HG02763 (cell line): ENCODE measurements at regions not wholly inside any gene's neighbourhood (a gene's known extent, or its start where the extent isn't known, plus 50 kb on each side); places are given as distances from the start of the nearest gene placed in this dataset.

Experiments used
- ATAC-seq: cut with Tn5 transposase; IDR thresholded peaks from one replicate; pipeline ENCODE4 v1.9.1; 2021; ENCODE audit warnings: mild to moderate bottlenecking, moderate library complexity; ENCODE audit not compliant: unreplicated experiment

DNA sequence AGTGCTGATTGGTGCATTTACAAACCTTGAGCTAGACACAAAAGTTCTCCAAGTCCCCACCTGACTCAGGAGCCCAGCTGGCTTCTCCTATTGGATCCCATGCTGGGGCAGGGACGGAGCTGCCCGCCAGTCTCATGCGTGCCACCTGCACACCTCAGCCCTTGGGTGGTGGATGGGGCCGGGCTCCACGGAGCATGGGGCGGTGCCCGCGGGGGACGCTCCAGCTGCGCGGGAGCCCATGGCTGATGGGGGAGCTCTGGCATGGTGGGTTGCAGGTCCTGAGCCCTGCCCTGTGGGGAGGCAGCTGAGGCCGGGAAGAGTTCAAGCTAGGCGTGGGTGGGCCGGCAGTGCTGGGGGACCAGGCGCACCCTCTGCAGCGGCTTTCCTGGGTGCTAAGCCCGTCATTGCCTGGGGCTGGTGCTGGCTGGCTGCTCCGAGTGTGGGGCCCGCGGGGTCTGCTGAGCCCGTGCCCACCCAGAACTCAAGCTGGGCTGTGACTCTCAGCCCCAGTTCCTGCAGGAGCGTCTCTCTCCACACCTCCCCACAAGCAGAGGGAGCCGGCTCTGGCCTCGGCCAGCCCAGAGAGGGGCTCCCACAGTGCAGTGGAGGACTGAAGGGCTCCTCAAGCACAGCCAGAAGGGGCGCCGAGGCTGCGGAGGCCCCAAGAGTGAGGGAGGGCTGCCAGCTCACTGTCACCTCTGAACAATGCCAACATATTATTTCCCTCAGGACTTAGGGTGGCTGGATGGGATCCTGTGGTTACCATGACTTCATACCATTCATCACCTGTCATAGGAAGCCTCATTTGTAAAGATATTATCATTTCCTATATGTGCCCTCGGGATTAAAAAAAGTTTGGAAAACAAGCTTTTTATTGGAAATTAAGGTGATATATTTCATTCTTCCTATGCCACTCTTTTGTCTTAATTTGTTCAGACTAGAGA lies 688.7 kb downstream of the ETS1 start:
- ATAC-seq = no peak

DNA sequence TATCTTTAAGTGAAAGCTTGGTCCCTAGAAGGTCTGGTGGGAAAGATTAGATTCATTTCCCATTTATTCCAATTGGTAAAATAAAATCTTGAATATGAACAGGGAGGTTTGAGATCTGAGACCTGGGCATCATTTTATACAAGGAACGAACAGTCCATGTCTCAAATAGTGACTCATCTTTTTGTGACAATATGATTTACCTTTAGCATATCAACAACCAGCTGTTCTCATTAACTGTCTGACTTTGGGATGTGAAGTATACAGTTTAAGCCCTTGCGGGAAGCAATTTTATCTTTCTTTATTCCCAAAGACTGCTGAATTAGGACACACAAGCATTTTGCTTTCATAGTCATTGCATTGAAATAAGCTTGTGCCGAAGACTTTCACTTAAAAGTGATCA lies 691.6 kb downstream of the ETS1 start:
- ATAC-seq = no peak

DNA sequence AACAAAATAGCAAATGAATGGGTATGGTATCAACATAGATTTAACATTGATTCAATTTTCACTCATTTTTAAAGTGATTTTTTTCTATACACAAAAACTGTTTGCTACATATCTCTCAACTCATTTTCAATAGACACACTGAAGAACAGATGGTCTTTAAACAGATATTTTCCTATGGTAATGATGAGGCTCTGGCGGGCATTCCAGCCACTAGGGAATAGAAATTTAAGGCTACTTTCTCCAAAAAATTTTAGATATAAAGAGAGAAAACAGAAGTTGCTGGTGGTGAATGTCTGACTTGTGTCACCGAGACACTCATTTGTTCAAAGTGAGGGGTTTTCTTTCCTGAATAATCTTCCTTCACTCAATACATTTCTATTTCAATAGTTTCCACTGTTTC lies 693.0 kb downstream of the ETS1 start:
- no peak for ATAC-seq

DNA sequence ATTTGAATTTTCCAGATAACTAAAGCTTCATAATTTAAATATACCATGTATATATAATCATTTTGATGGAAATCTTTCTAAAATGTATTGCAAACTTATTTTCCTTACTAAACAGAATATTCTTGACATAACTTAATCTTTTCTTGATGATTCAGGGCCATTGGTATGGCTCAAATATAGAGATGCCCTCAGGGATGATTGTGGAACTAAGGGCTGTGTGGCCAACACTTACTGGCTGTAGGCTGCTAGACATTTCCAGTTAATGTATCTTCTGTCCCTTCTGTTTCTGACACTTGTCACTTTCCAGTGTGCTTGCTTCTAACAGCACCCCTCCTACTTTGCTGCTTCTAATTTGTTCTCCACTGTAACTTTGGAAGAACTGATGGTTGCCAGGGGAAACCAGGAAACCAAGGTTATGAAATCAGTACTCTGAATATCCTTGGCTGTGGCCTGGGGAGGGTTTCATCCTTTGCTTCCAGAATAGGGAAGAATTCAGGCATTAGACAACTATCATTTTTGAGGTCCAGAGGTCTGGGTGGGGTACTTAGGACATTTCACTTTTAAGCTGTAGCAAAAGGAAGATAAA lies 697.2 kb downstream of the ETS1 start:
- ATAC-seq = no peak

DNA sequence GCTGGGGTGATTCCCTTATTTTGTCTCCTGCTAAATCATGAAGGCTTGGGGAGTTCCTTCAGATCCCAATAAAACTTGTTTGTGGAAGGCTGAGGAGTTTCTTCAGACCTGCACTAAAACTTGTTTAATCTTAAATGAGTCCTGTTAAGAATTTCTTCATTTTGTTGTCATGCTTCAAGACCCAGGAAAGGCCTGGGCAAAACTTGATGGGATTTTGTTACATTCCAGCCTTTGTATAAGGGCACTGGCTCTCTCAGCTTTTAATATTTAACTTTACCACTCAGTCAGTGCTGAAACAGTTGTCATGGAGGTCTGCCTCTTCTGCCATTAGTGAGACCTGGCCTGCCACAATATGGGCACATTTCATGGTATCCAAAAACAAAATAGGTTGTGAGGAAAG lies 699.0 kb downstream of the ETS1 start:
- no peak for ATAC-seq

DNA sequence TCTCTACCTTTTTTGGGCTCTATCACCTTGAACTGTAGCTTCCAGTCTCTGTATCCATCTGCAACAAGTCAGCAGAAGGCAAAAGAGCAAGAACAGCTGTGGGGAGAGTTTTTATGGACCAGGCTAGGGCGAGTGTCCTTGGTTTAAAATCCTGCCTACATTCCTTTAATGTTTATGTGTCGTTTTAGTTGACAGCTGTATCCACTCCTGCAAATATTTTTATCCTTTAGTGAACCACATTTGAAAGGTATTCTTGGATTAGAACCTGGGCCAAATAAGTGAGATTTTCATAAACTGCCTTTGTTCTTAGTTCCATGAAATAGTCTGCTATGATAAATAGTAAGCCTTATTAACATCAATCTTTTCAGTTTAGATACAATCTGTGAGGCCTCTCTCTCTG lies 712.2 kb downstream of the ETS1 start:
- no peak for ATAC-seq

DNA sequence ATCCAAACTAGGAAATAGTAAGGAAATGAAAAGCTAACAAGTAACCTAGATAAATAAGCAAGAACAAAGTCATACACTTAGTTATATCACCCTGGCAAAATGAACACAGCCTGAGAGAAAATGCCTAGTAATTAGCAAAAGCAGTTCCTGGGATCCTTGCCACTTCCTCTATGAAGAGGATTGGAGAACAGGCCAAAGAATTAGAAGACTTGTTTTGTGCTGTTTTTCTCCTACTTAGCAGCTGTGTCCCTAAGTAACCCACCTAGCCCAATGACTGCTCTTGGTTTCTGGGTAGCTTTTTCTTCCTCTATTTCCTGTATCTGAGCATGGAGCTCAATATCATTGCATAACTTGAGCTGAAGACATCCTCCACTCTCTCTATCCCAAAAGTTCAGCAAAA lies 713.9 kb downstream of the ETS1 start:
- no peak for ATAC-seq

DNA sequence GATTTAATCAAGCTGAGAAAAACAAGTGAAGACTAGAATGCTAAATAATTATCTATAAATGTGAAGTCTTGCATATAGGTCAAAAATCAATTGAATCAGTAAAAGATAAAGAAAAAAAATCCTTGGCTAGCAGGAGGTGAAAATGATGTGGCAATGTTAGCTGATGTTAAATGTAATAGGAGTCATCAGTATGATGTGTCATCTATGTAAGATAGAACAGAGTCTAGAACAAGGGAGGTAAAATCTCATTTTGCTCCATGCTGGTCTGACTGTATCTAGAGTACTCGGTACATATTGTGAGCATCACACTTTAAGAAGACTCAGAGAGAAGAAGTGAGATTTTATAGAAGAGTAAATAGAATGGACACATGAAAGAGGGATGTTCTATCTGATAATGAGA lies 721.2 kb downstream of the ETS1 start:
- ATAC-seq = no peak

DNA sequence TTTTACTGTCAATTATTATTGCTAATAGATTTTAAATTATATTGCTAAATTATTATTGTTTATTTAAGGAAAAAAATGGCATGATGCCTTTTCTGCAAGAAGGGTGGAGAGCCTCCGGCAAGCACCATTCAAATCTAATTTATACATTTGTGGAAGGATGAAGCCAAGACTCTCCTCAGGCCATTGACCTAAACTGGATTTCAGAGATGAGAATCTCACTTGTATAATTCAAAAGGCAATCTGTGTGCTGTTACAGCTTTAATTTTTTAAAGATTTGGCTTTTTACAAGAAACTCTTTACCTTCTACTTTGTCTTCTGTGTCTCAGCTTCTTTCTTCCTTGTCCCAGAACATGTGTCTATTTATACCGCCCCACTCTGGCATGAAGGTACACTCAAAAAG lies 722.5 kb downstream of the ETS1 start:
- ATAC-seq = no peak

DNA sequence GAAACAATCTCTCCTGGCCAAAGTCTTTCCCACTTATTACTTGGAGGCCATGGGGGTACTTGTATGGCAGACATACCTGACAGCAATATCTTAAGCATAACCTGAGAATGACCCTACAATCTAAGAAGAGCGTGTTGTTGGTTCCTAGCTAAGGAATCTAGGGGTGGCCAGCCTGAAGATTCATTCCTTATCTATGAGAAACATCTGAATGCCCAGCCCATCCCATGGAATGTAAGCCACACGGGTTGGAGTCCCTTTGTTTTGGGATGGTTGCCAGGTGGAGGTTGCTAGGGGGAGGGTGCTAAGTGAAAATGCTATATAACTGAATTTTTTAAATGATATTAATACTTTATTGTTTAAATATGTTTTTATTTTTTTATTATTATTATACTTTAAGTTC lies 725.0 kb downstream of the ETS1 start:
- no peak for ATAC-seq

DNA sequence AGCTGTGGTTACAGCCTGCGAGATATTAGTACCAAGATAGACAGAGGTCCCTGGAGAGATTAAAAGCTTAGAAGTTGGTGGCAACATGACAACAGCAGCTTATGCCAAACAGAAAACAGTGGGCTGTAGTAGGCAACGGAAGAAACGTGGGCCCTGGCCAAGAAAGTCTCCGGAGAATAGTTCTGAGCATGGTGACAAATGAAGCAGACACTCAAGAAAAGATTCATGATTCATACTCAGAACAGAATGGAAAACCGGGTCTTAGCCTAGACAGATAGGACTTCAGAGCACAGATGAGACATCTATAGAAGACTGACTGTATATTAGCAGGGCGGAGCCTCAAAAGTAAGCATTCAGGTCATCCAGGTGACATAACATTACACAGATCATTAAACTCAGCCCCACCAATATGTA lies 727.4 kb downstream of the ETS1 start:
- no peak for ATAC-seq

DNA sequence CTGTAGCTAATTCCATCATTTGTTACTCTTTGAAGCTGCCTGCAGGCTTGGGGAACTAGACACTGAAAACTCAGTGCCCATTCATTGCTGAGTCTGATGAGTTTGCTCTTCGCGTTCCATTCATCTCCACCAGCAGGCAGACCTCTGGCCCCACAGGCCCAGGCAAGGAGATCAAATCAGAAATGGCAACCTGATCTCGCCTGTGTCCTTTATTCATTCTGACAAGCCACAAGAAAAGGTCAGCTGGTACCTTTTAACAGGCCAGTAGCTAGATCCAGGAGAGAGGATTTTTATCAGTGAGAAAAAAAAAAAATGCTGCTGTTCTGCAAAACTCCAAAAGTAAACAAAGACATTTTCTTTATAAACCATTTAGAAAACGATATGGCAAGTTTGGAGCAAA lies 742.5 kb downstream of the ETS1 start:
- no peak for ATAC-seq

DNA sequence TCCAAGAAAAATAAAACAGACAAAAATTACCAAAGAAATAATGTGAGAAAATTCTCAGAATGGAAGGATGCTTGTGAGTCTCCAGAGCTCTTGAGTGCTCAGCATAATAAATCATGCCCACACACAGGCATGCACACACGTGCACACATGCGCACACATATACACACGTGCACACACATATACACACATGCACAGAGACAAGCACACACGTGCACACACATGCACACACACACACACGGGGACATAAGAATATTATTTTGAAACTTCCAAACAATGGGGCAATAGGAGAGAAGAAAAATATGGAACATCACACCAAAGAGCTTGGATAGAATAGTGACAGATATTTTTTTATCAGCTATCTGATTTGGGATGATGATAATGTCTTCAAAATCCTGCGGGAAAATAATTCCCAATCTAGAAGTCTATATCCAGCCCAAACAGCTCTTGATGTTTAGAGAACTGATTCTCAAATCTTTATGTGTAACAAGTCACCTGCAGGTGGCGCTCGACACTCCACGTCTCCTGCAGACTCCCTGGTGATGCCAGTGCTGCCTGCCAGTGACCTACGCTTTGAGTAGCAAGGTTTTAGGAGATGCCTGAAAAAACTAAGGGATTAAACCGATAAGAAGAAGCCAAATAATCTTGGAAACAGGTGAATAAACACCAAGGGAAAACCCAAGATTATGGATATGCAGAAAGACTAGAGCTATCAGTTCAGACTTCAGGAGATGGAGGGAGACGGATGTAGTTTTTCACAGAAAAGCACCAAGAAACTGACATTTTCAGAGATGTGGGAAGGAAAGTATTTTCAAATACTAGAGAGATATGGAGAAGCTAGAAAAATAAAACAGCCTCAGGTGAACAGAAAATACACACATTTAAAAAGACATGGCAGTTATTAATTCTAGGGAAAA lies 743.6 kb downstream of the ETS1 start:
- ATAC-seq = peak; percentile 72

DNA sequence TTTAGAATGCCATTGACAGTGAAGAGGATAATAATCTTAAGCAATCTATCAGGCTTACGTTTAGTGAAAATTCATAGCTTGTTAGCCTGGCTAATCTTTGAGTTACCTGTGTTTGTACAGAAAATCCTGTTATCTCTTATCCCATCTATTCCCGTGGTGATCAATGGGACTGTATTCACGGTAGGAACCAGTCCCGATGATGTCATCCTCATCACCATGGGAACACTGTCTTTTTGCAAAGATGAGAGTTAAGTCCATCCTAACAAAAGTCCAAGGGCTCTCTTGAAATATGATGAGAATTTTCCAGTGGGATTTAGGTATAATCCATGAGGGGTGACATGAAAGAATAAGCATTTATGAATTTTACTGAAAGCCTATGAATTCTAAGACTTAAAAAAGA lies 762.2 kb downstream of the ETS1 start:
- no peak for ATAC-seq

DNA sequence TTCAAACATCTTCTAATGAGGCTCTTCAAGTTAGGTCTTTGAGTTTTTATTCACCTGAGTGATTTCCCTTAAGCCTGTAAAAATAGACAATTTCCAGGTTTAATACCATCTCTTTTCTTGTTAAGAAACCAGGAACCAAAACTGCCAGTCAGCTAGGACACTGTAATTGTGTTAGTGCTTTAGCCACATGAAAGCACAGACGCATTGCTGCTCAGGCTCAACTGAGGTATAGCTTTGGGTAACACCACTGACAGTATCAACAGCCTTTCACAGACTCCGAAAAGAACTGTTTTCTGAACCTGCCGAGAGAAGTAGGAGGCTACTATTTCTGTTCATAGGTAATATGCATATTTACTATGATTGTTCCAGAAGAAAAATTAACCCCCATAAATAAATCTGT lies 768.7 kb downstream of the ETS1 start:
- ATAC-seq = no peak

DNA sequence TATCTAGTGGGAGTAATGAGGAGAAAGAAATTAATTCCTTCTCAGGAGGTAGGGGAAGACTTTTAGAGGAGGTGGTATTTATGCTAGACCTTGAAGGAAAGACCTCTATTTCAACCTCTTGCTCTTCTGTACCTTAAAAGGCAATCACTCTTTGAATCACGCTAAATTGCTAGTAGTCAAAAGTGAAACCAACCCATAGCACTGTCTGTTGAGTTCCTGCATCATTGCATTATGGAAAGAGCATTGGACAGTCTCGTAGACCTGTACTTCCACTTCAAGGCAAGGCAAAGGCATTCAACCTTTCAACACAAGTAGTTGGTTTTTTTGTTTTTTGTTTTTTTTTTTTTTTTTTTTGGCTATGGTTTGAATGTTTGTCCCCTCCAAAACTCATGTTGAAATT lies 770.4 kb downstream of the ETS1 start:
- ATAC-seq = no peak

DNA sequence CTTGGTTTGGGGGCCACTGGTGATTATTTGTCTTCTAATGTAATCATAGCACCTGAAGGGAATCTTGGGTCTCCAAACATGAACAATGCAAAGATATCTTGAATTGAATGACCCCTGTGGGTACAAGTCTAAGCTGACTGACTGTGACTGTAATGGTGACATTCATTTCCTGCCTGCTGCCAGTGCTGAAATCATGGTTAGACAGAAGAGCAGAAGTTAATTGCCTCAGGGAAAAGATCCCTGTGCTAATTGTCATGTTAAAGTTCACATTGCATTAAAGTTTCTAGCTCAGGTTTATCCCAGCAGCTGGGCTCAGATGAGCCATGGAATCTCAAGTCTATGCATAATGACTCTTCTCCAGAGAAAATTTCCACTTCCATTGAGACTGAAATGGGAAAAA lies 772.0 kb downstream of the ETS1 start:
- no peak for ATAC-seq

DNA sequence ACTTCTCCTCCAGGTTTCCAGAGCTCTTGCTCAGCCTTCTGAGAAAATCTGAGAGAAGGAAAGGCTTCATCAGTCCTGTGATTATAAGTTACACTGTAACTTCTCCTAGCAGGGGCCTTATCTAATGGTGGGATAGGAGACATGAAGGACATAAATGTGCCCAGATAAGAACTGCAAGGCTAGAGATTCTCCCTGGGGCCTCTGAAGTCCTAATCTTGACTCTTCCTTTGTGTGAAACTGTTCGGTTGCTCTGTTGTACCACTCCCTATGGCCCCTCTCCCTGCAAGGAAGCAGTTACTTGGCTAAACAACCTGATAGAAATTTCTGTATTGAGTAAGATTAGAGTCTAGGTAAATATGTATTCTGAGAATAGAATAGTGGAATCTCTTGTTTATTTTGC lies 780.9 kb downstream of the ETS1 start:
- no peak for ATAC-seq

DNA sequence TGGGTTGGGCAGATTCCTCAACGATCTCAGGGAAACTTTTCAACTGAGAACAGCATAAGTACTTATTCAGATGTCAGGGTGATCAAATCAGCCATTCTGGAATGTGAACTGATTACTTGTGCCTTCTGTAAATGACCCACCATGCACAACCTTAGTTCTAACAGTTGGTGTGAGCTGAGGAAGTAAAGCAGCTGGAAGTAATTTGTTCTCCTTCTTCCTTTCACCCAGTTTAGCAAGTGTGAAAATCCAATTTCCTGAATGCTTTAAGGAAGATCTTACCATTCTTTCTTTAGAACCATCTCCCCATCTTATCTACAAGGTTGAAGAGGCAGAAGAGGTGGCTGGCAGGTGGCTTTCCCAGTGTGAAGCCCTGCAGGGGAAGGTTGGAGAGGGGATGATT lies 781.6 kb downstream of the ETS1 start:
- ATAC-seq = no peak

DNA sequence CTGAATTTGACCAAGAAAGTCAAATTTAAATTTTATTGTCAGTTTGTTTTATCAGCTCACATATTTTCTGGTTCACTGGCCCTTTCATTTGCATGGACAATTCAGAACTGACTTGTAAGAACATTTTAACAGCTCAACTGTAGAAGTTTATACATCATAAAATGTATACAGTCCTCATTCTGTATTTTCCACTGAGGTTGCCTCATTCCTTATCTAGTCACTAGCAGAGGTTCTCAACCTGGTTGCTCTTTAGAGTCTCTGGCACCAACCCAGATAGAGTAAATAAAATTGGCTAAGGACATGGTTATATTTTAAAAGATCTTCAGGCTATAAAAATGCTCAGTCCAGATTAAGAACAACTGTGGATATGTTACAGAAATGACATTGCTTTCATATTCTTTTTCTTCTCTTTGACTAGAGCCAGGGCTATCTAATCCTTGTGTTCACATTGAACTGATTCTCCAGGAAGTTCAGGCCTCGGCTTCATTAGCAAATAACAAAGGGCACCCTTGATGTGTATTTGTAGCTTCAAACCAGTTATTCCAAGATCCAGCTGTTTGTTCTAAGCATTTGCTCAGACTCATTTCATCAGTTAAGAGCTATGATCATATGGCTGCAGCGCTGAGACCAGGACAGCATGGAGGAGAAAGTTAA lies 782.5 kb downstream of the ETS1 start:
- ATAC-seq = no peak

DNA sequence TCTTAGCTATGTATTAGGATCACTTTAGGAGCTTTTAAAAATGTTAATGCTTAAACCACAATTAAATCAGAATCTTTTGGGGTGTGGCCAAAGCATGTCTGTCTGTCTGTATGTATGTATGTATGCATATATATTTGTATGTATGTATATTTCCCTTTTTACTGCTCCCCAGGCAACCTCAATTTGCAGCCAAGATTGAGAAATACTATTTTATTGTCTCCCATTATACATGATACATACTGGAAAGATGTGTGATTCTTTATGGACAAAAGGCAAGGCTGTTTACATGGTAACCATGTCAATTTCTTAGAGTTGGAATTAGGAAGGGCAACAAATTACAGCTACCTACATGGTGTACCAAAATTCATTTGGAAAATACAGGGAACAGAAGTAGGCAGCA lies 783.6 kb downstream of the ETS1 start:
- ATAC-seq = no peak
